H9 (cell line): ENCODE measurements at regions not wholly inside any gene's neighbourhood (a gene's known extent, or its start where the extent isn't known, plus 50 kb on each side); places are given as distances from the start of the nearest gene placed in this dataset.

ENCODE experiments used
- DNase-seq: peaks from one replicate; pipeline ENCODE4 v3.0.0-alpha.2; 2017
- H2AFZ ChIP-seq: one replicate; pipeline ENCODE4 v1.6.1; 2013; ENCODE audit warnings: mild to moderate bottlenecking, low read length, control low read depth, moderate library complexity
- H2AK5ac ChIP-seq: 2 replicates; pipeline ENCODE4 v1.6.1; 2013; ENCODE audit warnings: low read length, control low read depth, mixed read lengths; ENCODE audit not compliant: insufficient read length
- H2BK120ac ChIP-seq: one replicate; pipeline ENCODE4 v1.6.1; 2013; ENCODE audit warnings: low read depth, mild to moderate bottlenecking, low read length, control low read depth, inconsistent platforms; ENCODE audit not compliant: poor library complexity, severe bottlenecking
- H2BK12ac ChIP-seq: 2 replicates; pipeline ENCODE4 v1.6.1; 2013; ENCODE audit warnings: low read length, control low read depth, mixed read lengths, low read depth; ENCODE audit not compliant: insufficient read length
- H2BK15ac ChIP-seq: 2 replicates; pipeline ENCODE4 v1.6.1; 2013; ENCODE audit warnings: low read depth, low read length, control low read depth
- H2BK20ac ChIP-seq: one replicate; pipeline ENCODE4 v1.6.1; 2013; ENCODE audit warnings: low read depth, mild to moderate bottlenecking, low read length, control low read depth, inconsistent platforms; ENCODE audit not compliant: poor library complexity, severe bottlenecking
- H2BK5ac ChIP-seq: 2 replicates; pipeline ENCODE4 v1.6.1; 2013; ENCODE audit warnings: low read length, control low read depth, mixed read lengths; ENCODE audit not compliant: insufficient read length
- H3K14ac ChIP-seq: 2 replicates; pipeline ENCODE4 v1.6.1; 2013; ENCODE audit warnings: low read length, control low read depth; ENCODE audit not compliant: insufficient read depth
- H3K18ac ChIP-seq: 2 replicates; pipeline ENCODE4 v1.6.1; 2013; ENCODE audit warnings: low read depth, mild to moderate bottlenecking, mixed read lengths, low read length, control low read depth; ENCODE audit not compliant: insufficient read length
- H3K23ac ChIP-seq: 2 replicates; pipeline ENCODE4 v1.6.1; 2013; ENCODE audit warnings: low read length, control low read depth, mixed read lengths, low read depth; ENCODE audit not compliant: insufficient read length
- H3K23me2 ChIP-seq: 2 replicates; pipeline ENCODE4 v1.6.1; 2013; ENCODE audit warnings: low read depth, mild to moderate bottlenecking, mixed read lengths, low read length, control low read depth; ENCODE audit not compliant: insufficient read length, poor library complexity, severe bottlenecking
- H3K27ac ChIP-seq: 2 replicates; pipeline ENCODE4 v1.5.1; 2013; ENCODE audit warnings: low read length, control low read depth, mixed read lengths, low read depth; ENCODE audit not compliant: insufficient read length
- H3K27me3 ChIP-seq: 2 replicates; pipeline ENCODE4 v1.6.1; 2013; ENCODE audit warnings: low read length, control low read depth, inconsistent platforms; ENCODE audit not compliant: insufficient read depth
- H3K4ac ChIP-seq: 2 replicates; pipeline ENCODE4 v1.6.1; 2013; ENCODE audit warnings: low read depth, mild to moderate bottlenecking, control low read depth, inconsistent platforms, low read length, moderate library complexity
- H3K4me1 ChIP-seq: 2 replicates; pipeline ENCODE4 v1.6.1; 2013; ENCODE audit warnings: low read length, control low read depth, inconsistent platforms; ENCODE audit not compliant: insufficient read depth
- H3K4me2 ChIP-seq: 2 replicates; pipeline ENCODE4 v1.6.1; 2013; ENCODE audit warnings: low read length, control low read depth, mixed read lengths; ENCODE audit not compliant: insufficient read length, insufficient read depth
- H3K56ac ChIP-seq: 2 replicates; pipeline ENCODE4 v1.6.1; 2013; ENCODE audit warnings: low read depth, mild to moderate bottlenecking, mixed read lengths, low read length, control low read depth; ENCODE audit not compliant: insufficient read length
- H3K79me1 ChIP-seq: 2 replicates; pipeline ENCODE4 v1.6.1; 2013; ENCODE audit warnings: low read depth, mild to moderate bottlenecking, moderate library complexity, low read length, control low read depth, inconsistent platforms; ENCODE audit not compliant: insufficient read depth, poor library complexity, severe bottlenecking
- H3K79me2 ChIP-seq: 2 replicates; pipeline ENCODE4 v1.6.1; 2013; ENCODE audit warnings: low read length, control low read depth, inconsistent platforms; ENCODE audit not compliant: insufficient read depth
- H3K9ac ChIP-seq: 2 replicates; pipeline ENCODE4 v1.6.1; 2013; ENCODE audit warnings: low read length, control low read depth, mixed read lengths; ENCODE audit not compliant: insufficient read length; ENCODE audit errors: extremely low read depth
- H3K9me3 ChIP-seq: one replicate; pipeline ENCODE4 v1.6.1; 2013; ENCODE audit warnings: low read depth, low read length, inconsistent platforms; ENCODE audit not compliant: control insufficient read depth
- H3T11ph ChIP-seq: one replicate; pipeline ENCODE4 v1.6.1; 2013; ENCODE audit warnings: mild to moderate bottlenecking, low read length, control low read depth, inconsistent platforms
- H4K20me1 ChIP-seq: one replicate; pipeline ENCODE4 v1.6.1; 2013; ENCODE audit not compliant: control insufficient read depth, insufficient read length, insufficient read depth
- H4K5ac ChIP-seq: 2 replicates; pipeline ENCODE4 v1.6.1; 2013; ENCODE audit warnings: low read depth, mild to moderate bottlenecking, mixed read lengths, low read length, control low read depth; ENCODE audit not compliant: insufficient read length
- H4K8ac ChIP-seq: replicated peaks from 2 replicates; pipeline ENCODE4 v1.6.1; 2013; ENCODE audit warnings: low read length, control low read depth, mixed read lengths, low read depth; ENCODE audit not compliant: insufficient read length
- H4K91ac ChIP-seq: 2 replicates; pipeline ENCODE4 v1.6.1; 2013; ENCODE audit warnings: low read depth, mild to moderate bottlenecking, moderate library complexity, mixed read lengths, low read length, control low read depth; ENCODE audit not compliant: insufficient read length
- H3K27ac Mint-ChIP-seq, 3 experiments: 2 replicates in 2 of 3; 3 replicates in 1 of 3; pipeline ENCODE4 v1.8.0; 2020 to 2021; ENCODE audit warnings: mixed read lengths in 3 of 3, mild to moderate bottlenecking in 1 of 3, moderate library complexity in 1 of 3
- H3K27me3 Mint-ChIP-seq: 2 replicates; pipeline ENCODE4 v1.8.0; 2021; ENCODE audit warnings: low read depth, mild to moderate bottlenecking, moderate library complexity, mixed read lengths
- H3K36me3 Mint-ChIP-seq, 3 experiments: 2 replicates in 2 of 3; 3 replicates in 1 of 3; pipeline ENCODE4 v1.8.0; 2020 to 2021; ENCODE audit warnings: low read depth in 3 of 3, mixed read lengths in 3 of 3; ENCODE audit not compliant: insufficient read depth in 1 of 3
- H3K4me1 Mint-ChIP-seq, 2 experiments: 2 replicates each; pipeline ENCODE4 v1.8.0; 2020; ENCODE audit warnings: mixed read lengths in 2 of 2
- H3K4me3 Mint-ChIP-seq, 2 experiments: 2 replicates in 1 of 2; 3 replicates in 1 of 2; pipeline ENCODE4 v1.8.0; 2020 to 2021; ENCODE audit warnings: mild to moderate bottlenecking in 2 of 2, mixed read lengths in 2 of 2, moderate library complexity in 1 of 2
- H3K9me3 Mint-ChIP-seq, 2 experiments: 2 replicates in 1 of 2; 3 replicates in 1 of 2; pipeline ENCODE4 v1.8.0; 2020; ENCODE audit warnings: mild to moderate bottlenecking in 2 of 2, mixed read lengths in 2 of 2, moderate library complexity in 1 of 2
- CTCF ChIP-seq: fragments of 200-600 bp; sonication (generic); conservative IDR thresholded peaks from 3 replicates; pipeline ENCODE4 v1.8.0; 2021; ENCODE audit warnings: antibody characterized with exemption, mild to moderate bottlenecking
- WGBS: extraction: QIAGEN DNeasy Blood & Tissue Kit; methylation state at CpG from one replicate; pipeline ENCODE4 v1.1.7; 2013; ENCODE audit warnings: missing lambda C conversion rate, low lambda C conversion rate, mixed read lengths; ENCODE audit not compliant: insufficient read length; ENCODE audit errors: extremely low coverage; 5-methylcytosine and 5-hydroxymethylcytosine counted together

DNA sequence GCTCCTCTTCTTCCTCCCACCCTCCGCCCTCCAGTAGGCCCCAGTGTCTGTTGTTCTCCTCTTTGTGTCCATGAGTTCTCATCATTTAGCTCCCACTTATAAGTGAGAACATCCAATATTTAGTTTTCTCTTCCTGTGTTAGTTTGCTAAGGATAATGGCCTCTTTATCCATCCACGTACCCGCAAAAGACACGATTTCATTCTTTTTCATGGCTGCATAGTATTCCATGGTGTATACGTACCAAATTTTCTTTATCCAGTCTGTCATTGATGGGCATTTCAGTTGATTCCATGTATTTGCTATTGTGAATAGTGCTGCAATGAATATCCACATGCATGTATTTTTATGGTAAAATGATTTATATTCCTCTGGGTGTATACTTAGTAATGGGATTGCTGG lies 82.2 kb downstream of the COPS8 start:
- Histone ChIP-seq H3K4me1 (peaks cover 7% of the 10 kb centered on the region; the same call in 1 of the 2 replicates), H3K18ac (no peak overlapping the region), H3K56ac (no peak overlapping the region), H3T11ph (no peak overlapping the region), H3K23me2 (no peaks in the 10 kb centered on the region), H3K9ac (no peak overlapping the region), H3K27ac (no peak overlapping the region), H2BK12ac (no peak overlapping the region), H2BK15ac (no peak overlapping the region), H3K23ac (no peak overlapping the region), H4K20me1 (no peaks in the 10 kb centered on the region), H4K91ac (no peak overlapping the region), H4K5ac (no peak overlapping the region), H3K14ac (no peak overlapping the region), H3K9me3 (no peaks in the 10 kb centered on the region), H2BK20ac (no peak overlapping the region), H3K79me1 (no peaks in the 10 kb centered on the region), H3K4ac (no peak overlapping the region), H3K4me2 (no peak overlapping the region), H2BK5ac (no peak overlapping the region), H3K27me3 (no peaks in the 10 kb centered on the region), H2AFZ (no peak overlapping the region), H2BK120ac (no peak overlapping the region), H3K79me2 (no peaks in the 10 kb centered on the region), H2AK5ac (no peak overlapping the region), H4K8ac (no peak overlapping the region)
- Mint-ChIP-seq H3K27me3 (no peaks in the 10 kb centered on the region), H3K36me3 (peaks cover 0 to 17% (median 7%) of the 10 kb centered on the region in 3 experiments; a peak in 6 of 7 replicates), H3K4me3 (no peak overlapping the region), H3K27ac (no peak overlapping the region), H3K4me1 (peaks cover 6 to 10% of the 10 kb centered on the region in 2 experiments), H3K9me3 (peaks cover 18 to 19% of the 10 kb centered on the region in 2 experiments)
- no CpG with 5 or more reads among the region's 5 CpGs for WGBS
- no peak for TF ChIP-seq CTCF
- no peak for DNase-seq
